Cardiac fibroblast (primary cell): ENCODE measurements at regions not wholly inside any gene's neighbourhood (a gene's known extent, or its start where the extent isn't known, plus 50 kb on each side); places are given as distances from the start of the nearest gene placed in this dataset.

Experiments used
- DNase-seq, 2 donors: peaks; one replicate each; pipeline versions ENCODE4 v3.0.0 to v3.0.0-alpha.2; 2010; ENCODE audit warnings: low read depth in 2 of 2
- H3K4me3 ChIP-seq, 2 donors: replicated peaks in 1 of 2; 1 replicate in 1 of 2; 2 replicates in 1 of 2; pipeline ENCODE4 v1.5.1; 2011; ENCODE audit warnings: low read depth in 2 of 2, low read length in 2 of 2, mild to moderate bottlenecking in 2 of 2, moderate library complexity in 1 of 2
- CTCF ChIP-seq: IDR thresholded peaks from one replicate; pipeline ENCODE4 v1.5.1; 2011; ENCODE audit warnings: low read depth, mild to moderate bottlenecking, low read length, inconsistent platforms

GRCh38 chr5:126354858-126355731, 68.1 kb upstream of the GRAMD2B start:
- no peak overlapping the region for H3K4me3 ChIP-seq
- no peak for DNase-seq
- no peak for TF ChIP-seq CTCF

- no peak for TF ChIP-seq CTCF
- no peak for DNase-seq
- no peak overlapping the region for H3K4me3 ChIP-seq
These were observed 67.3 kb upstream of the GRAMD2B start for GRCh38 chr5:126355940-126356339.

GRCh38 chr5:126357585-126358342, 65.4 kb upstream of the GRAMD2B start:
- TF ChIP-seq CTCF: no peak
- H3K4me3 ChIP-seq: no peak overlapping the region
- DNase-seq: no peak

GRCh38 chr5:126358525-126358924, 64.7 kb upstream of the GRAMD2B start:
- TF ChIP-seq CTCF: no peak
- DNase-seq: no peak
- no peak overlapping the region for H3K4me3 ChIP-seq

GRCh38 chr5:126359884-126360283, 63.3 kb upstream of the GRAMD2B start:
- DNase-seq: peak in 1 of 2 donors; percentile 39
- no peak overlapping the region for H3K4me3 ChIP-seq
- no peak for TF ChIP-seq CTCF

- no peak overlapping the region for H3K4me3 ChIP-seq
- DNase-seq: no peak
- TF ChIP-seq CTCF: no peak
These were observed 62.7 kb upstream of the GRAMD2B start for GRCh38 chr5:126360467-126360866.
